GM12878 (cell line): ENCODE measurements at regions not wholly inside any gene's neighbourhood (a gene's known extent, or its start where the extent isn't known, plus 50 kb on each side); places are given as distances from the start of the nearest gene placed in this dataset.

Experiments
- ATAC-seq: fragments of 200-7000 bp; cut with Tn5 transposase; 3 replicates; pipeline ENCODE4 v1.9.1; 2020; ENCODE audit warnings: mild to moderate bottlenecking, moderate library complexity
- BruUV-seq: library from RNA; stranded (reverse); fragments of 400-500 nt; replicated peaks from 2 replicates; lab custom pipeline; 2021; lab: Mats Ljungman, UMichigan
- CTCF ChIA-PET: fragments of 300-600 bp; sonication (Branson Sonifier 250); formaldehyde crosslinking; extraction: SDS; loops from one replicate; lab custom pipeline; 2021; ENCODE audit warnings: inconsistent platforms; lab: Yijun Ruan, JAX
- POLR2A ChIA-PET: fragments of 350-600 bp; formaldehyde crosslinking; extraction: SDS; loops from one replicate; lab custom pipeline; 2021; ENCODE audit warnings: inconsistent platforms; lab: Charles Lee
- RAD21 ChIA-PET: fragments of 300-600 bp; sonication (Branson Sonifier 250); formaldehyde crosslinking; loops from one replicate; lab custom pipeline; 2023; ENCODE audit warnings: antibody characterized with exemption; ENCODE audit not compliant: unreplicated experiment; lab: Charles Lee
- SMC1A ChIA-PET: fragments of 300-600 bp; sonication (Branson Sonifier 250); formaldehyde crosslinking; loops from one replicate; lab custom pipeline; 2023; ENCODE audit not compliant: unreplicated experiment, uncharacterized antibody; lab: Charles Lee
- DNase-seq: peaks from one replicate; pipeline ENCODE4 v3.0.0-alpha.2; 2011; ENCODE audit warnings: low read depth, low spot score
- FAIRE-seq: peaks from 3 replicates; lab custom pipeline; 2011; peaks lifted over from hg19 to GRCh38; lab: Jason Lieb, UNC
- H2AFZ ChIP-seq: 2 replicates; pipeline ENCODE4 v1.6.0; 2011; ENCODE audit warnings: low read depth, low read length, control low read depth; ENCODE audit not compliant: control insufficient read depth
- H3K27ac ChIP-seq: 2 replicates; pipeline ENCODE4 v1.5.1; 2011; ENCODE audit warnings: control low read depth; ENCODE audit not compliant: control insufficient read depth, insufficient read depth
- H3K27me3 ChIP-seq, 2 experiments: replicated peaks in 1 of 2; 2 replicates each; pipeline versions ENCODE4 v1.6.0 to v1.6.1; 2011; ENCODE audit warnings: low read length in 1 of 2; ENCODE audit not compliant: control insufficient read depth in 2 of 2, insufficient read depth in 2 of 2
- H3K36me3 ChIP-seq, 2 experiments: 2 replicates each; pipeline ENCODE4 v1.5.1; 2011; ENCODE audit warnings: low read length in 1 of 2; ENCODE audit not compliant: control insufficient read depth in 2 of 2, insufficient read depth in 2 of 2
- H3K4me1 ChIP-seq: 2 replicates; pipeline ENCODE4 v1.6.1; 2011; ENCODE audit warnings: mild to moderate bottlenecking, low read length, moderate library complexity, mixed read lengths; ENCODE audit not compliant: control insufficient read depth, insufficient read depth
- H3K4me2 ChIP-seq: 2 replicates; pipeline ENCODE4 v1.6.0; 2011; ENCODE audit warnings: control low read depth; ENCODE audit not compliant: control insufficient read depth, insufficient read depth
- H3K4me3 ChIP-seq: fragments of 200-600 bp; sonication (generic); 2 replicates; pipeline ENCODE4 v1.5.1; 2016
- H3K79me2 ChIP-seq: 2 replicates; pipeline ENCODE4 v1.6.0; 2011; ENCODE audit warnings: low read length; ENCODE audit not compliant: control insufficient read depth, insufficient read depth
- H3K9ac ChIP-seq: 2 replicates; pipeline ENCODE4 v1.8.0; 2011; ENCODE audit warnings: low read length, control low read depth, mixed read lengths; ENCODE audit not compliant: control insufficient read depth, insufficient read depth
- H3K9me3 ChIP-seq: replicated peaks from 3 replicates; pipeline ENCODE4 v1.5.1; 2011; ENCODE audit warnings: mild to moderate bottlenecking, low read length; ENCODE audit not compliant: control insufficient read depth, insufficient read depth
- H4K20me1 ChIP-seq: 2 replicates; pipeline ENCODE4 v1.6.0; 2011; ENCODE audit not compliant: control insufficient read depth, insufficient read depth
- BCL11A ChIP-seq: IDR thresholded peaks from 2 replicates; pipeline ENCODE4 v1.6.1; 2011; ENCODE audit warnings: low read depth, low read length
- BRCA1 ChIP-seq: IDR thresholded peaks from 2 replicates; pipeline ENCODE4 v1.6.1; 2011; ENCODE audit warnings: low read depth, low read length, improper control_type of control experiment
- ETV6 ChIP-seq, 2 experiments: fragments of 450-650 bp in 1 of 2; IDR thresholded peaks in 1 of 2; conservative IDR thresholded peaks in 1 of 2; 2 replicates each; pipeline ENCODE4 v1.6.1; 2014; ENCODE audit warnings: antibody characterized with exemption in 1 of 2, borderline replicate concordance in 1 of 2, low read depth in 1 of 2, mild to moderate bottlenecking in 1 of 2, moderate library complexity in 1 of 2
- MYB ChIP-seq: fragments of 150-350 bp; IDR thresholded peaks from 2 replicates; pipeline ENCODE4 v1.6.1; 2014; ENCODE audit warnings: mild to moderate bottlenecking, low read depth, low read length, borderline replicate concordance
- NFYB ChIP-seq: IDR thresholded peaks from 2 replicates; pipeline ENCODE4 v1.6.1; 2011; ENCODE audit warnings: low read depth, mild to moderate bottlenecking, low read length, improper control_type of control experiment, moderate library complexity; ENCODE audit not compliant: insufficient read depth
- SRF ChIP-seq, 2 experiments: IDR thresholded peaks; 2 replicates each; pipeline ENCODE4 v1.6.1; 2011; ENCODE audit warnings: low read depth in 2 of 2, low read length in 2 of 2, mild to moderate bottlenecking in 1 of 2, moderate library complexity in 1 of 2
- WGBS: methylation state at CpG from one replicate; pipeline ENCODE4 v1.1.6; 2016; ENCODE audit warnings: low lambda C conversion rate; ENCODE audit not compliant: insufficient replicate concordance, insufficient coverage; ENCODE audit errors: missing lambda C conversion rate; 5-methylcytosine and 5-hydroxymethylcytosine counted together
- in situ Hi-C: fragments of 300-500 bp; cut with MboI; formaldehyde crosslinking; loops from 9 replicates; pipeline ENCODE4 v1.14.3; 2018; ENCODE audit warnings: mixed read lengths
- intact Hi-C: fragments of 100-400 bp; cut with micrococcal nuclease; formaldehyde crosslinking; loops from one replicate; pipeline ENCODE4 v1.14.2; 2022; ENCODE audit not compliant: unreplicated experiment
- TF ChIP-seq, protein P1 (sequence below): fragments of 450-650 bp; IDR thresholded peaks from 2 replicates; pipeline ENCODE4 v1.6.1; 2017; ENCODE audit warnings: low read depth, mild to moderate bottlenecking, moderate library complexity
- TF ChIP-seq, protein P2 (sequence below): fragments of 450-650 bp; IDR thresholded peaks from 2 replicates; pipeline ENCODE4 v1.6.1; 2016; ENCODE audit warnings: mild to moderate bottlenecking
- TF ChIP-seq, protein P3 (sequence below): fragments of 450-650 bp; IDR thresholded peaks from 2 replicates; pipeline ENCODE4 v1.6.1; 2017; ENCODE audit warnings: mild to moderate bottlenecking, low read depth, inconsistent platforms; ENCODE audit not compliant: poor library complexity, severe bottlenecking

DNA sequence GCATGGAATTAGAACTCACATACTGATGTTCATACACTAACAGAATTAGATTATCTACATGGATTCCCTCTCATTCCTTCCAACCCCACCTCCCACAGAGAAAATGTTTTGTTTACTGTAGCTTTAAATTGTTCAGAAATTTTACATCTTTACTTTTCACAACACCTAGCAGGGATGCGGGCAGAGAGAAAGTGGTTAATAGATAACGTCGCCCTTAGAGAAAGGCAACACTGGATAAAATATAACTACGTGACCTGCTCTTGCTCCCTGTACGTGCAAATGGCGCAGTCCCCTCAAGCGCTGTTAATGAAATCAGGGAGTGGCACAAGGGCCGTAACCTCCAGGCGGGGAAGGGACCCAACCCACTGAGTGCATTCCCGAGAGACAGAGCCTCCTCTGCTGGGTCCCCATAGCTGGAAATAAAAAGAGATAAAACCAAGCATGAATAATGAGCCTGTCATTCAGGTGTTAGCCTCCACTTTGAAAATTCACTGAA lies 125.3 kb upstream of the DAPK1 start:
- no peaks in the 10 kb centered on the region for H4K20me1 ChIP-seq
- no peak overlapping the region for H3K27ac ChIP-seq
- in situ Hi-C loops (no loop called here), intact Hi-C loops (no loop called here)
- H2AFZ ChIP-seq, result no peak overlapping the region
- ChIA-PET CTCF (no interaction called here), POLR2A (no interaction called here), RAD21 (no interaction called here), SMC1A (no interaction called here)
- no peak for FAIRE-seq
- no peaks in the 10 kb centered on the region for H3K79me2 ChIP-seq
- no peak overlapping the region for H3K9ac ChIP-seq
- ATAC-seq, result no peak
- no peak overlapping the region for H3K4me2 ChIP-seq
- peaks cover 5% of the 10 kb centered on the region for H3K4me1 ChIP-seq
- no peaks in the 10 kb centered on the region for H3K9me3 ChIP-seq
- WGBS, result 72% methylated on average over 10 of the region's 10 CpGs
- H3K27me3 ChIP-seq, result no peaks in the 10 kb centered on the region
- TF ChIP-seq MYB (no peak), SRF (IDR thresholded peaks at IDR 0.05; ENCODE audit: low read depth in 2 of 2, low read length in 2 of 2) (no peak), BRCA1 (no peak), BCL11A (no peak), NFYB (no peak), ETV6 (conservative IDR thresholded peaks at IDR 0.05 in 1 of 2, IDR thresholded peaks at IDR 0.05 in 1 of 2; ENCODE audit: borderline replicate concordance in 1 of 2, low read depth in 1 of 2) (no peak)
- TF ChIP-seq, protein P1, sequence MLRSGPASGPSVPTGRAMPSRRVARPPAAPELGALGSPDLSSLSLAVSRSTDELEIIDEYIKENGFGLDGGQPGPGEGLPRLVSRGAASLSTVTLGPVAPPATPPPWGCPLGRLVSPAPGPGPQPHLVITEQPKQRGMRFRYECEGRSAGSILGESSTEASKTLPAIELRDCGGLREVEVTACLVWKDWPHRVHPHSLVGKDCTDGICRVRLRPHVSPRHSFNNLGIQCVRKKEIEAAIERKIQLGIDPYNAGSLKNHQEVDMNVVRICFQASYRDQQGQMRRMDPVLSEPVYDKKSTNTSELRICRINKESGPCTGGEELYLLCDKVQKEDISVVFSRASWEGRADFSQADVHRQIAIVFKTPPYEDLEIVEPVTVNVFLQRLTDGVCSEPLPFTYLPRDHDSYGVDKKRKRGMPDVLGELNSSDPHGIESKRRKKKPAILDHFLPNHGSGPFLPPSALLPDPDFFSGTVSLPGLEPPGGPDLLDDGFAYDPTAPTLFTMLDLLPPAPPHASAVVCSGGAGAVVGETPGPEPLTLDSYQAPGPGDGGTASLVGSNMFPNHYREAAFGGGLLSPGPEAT, result no peak
- TF ChIP-seq, protein P2, sequence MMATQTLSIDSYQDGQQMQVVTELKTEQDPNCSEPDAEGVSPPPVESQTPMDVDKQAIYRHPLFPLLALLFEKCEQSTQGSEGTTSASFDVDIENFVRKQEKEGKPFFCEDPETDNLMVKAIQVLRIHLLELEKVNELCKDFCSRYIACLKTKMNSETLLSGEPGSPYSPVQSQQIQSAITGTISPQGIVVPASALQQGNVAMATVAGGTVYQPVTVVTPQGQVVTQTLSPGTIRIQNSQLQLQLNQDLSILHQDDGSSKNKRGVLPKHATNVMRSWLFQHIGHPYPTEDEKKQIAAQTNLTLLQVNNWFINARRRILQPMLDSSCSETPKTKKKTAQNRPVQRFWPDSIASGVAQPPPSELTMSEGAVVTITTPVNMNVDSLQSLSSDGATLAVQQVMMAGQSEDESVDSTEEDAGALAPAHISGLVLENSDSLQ, result no peak
- TF ChIP-seq, protein P3, sequence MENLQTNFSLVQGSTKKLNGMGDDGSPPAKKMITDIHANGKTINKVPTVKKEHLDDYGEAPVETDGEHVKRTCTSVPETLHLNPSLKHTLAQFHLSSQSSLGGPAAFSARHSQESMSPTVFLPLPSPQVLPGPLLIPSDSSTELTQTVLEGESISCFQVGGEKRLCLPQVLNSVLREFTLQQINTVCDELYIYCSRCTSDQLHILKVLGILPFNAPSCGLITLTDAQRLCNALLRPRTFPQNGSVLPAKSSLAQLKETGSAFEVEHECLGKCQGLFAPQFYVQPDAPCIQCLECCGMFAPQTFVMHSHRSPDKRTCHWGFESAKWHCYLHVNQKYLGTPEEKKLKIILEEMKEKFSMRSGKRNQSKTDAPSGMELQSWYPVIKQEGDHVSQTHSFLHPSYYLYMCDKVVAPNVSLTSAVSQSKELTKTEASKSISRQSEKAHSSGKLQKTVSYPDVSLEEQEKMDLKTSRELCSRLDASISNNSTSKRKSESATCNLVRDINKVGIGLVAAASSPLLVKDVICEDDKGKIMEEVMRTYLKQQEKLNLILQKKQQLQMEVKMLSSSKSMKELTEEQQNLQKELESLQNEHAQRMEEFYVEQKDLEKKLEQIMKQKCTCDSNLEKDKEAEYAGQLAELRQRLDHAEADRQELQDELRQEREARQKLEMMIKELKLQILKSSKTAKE, result no peak
- H3K36me3 ChIP-seq, result no peaks in the 10 kb centered on the region
- no TSS peak for BruUV-seq
- no peak overlapping the region for H3K4me3 ChIP-seq
- DNase-seq, result no peak
